GM12878 (cell line): ENCODE measurements at regions not wholly inside any gene's neighbourhood (a gene's known extent, or its start where the extent isn't known, plus 50 kb on each side); places are given as distances from the start of the nearest gene placed in this dataset.

Experiments
- ATAC-seq: fragments of 200-7000 bp; cut with Tn5 transposase; 3 replicates; pipeline ENCODE4 v1.9.1; 2020; ENCODE audit warnings: mild to moderate bottlenecking, moderate library complexity
- BruUV-seq: library from RNA; stranded (reverse); fragments of 400-500 nt; replicated peaks from 2 replicates; lab custom pipeline; 2021; lab: Mats Ljungman, UMichigan
- CTCF ChIA-PET: fragments of 300-600 bp; sonication (Branson Sonifier 250); formaldehyde crosslinking; extraction: SDS; loops from one replicate; lab custom pipeline; 2021; ENCODE audit warnings: inconsistent platforms; lab: Yijun Ruan, JAX
- POLR2A ChIA-PET: fragments of 350-600 bp; formaldehyde crosslinking; extraction: SDS; loops from one replicate; lab custom pipeline; 2021; ENCODE audit warnings: inconsistent platforms; lab: Charles Lee
- RAD21 ChIA-PET: fragments of 300-600 bp; sonication (Branson Sonifier 250); formaldehyde crosslinking; loops from one replicate; lab custom pipeline; 2023; ENCODE audit warnings: antibody characterized with exemption; ENCODE audit not compliant: unreplicated experiment; lab: Charles Lee
- SMC1A ChIA-PET: fragments of 300-600 bp; sonication (Branson Sonifier 250); formaldehyde crosslinking; loops from one replicate; lab custom pipeline; 2023; ENCODE audit not compliant: unreplicated experiment, uncharacterized antibody; lab: Charles Lee
- DNase-seq: peaks from one replicate; pipeline ENCODE4 v3.0.0-alpha.2; 2011; ENCODE audit warnings: low read depth, low spot score
- FAIRE-seq: peaks from 3 replicates; lab custom pipeline; 2011; peaks lifted over from hg19 to GRCh38; lab: Jason Lieb, UNC
- H2AFZ ChIP-seq: 2 replicates; pipeline ENCODE4 v1.6.0; 2011; ENCODE audit warnings: low read depth, low read length, control low read depth; ENCODE audit not compliant: control insufficient read depth
- H3K27ac ChIP-seq: 2 replicates; pipeline ENCODE4 v1.5.1; 2011; ENCODE audit warnings: control low read depth; ENCODE audit not compliant: control insufficient read depth, insufficient read depth
- H3K27me3 ChIP-seq, 2 experiments: replicated peaks in 1 of 2; 2 replicates each; pipeline versions ENCODE4 v1.6.0 to v1.6.1; 2011; ENCODE audit warnings: low read length in 1 of 2; ENCODE audit not compliant: control insufficient read depth in 2 of 2, insufficient read depth in 2 of 2
- H3K36me3 ChIP-seq, 2 experiments: 2 replicates each; pipeline ENCODE4 v1.5.1; 2011; ENCODE audit warnings: low read length in 1 of 2; ENCODE audit not compliant: control insufficient read depth in 2 of 2, insufficient read depth in 2 of 2
- H3K4me1 ChIP-seq: 2 replicates; pipeline ENCODE4 v1.6.1; 2011; ENCODE audit warnings: mild to moderate bottlenecking, low read length, moderate library complexity, mixed read lengths; ENCODE audit not compliant: control insufficient read depth, insufficient read depth
- H3K4me2 ChIP-seq: 2 replicates; pipeline ENCODE4 v1.6.0; 2011; ENCODE audit warnings: control low read depth; ENCODE audit not compliant: control insufficient read depth, insufficient read depth
- H3K4me3 ChIP-seq: fragments of 200-600 bp; sonication (generic); 2 replicates; pipeline ENCODE4 v1.5.1; 2016
- H3K79me2 ChIP-seq: 2 replicates; pipeline ENCODE4 v1.6.0; 2011; ENCODE audit warnings: low read length; ENCODE audit not compliant: control insufficient read depth, insufficient read depth
- H3K9ac ChIP-seq: 2 replicates; pipeline ENCODE4 v1.8.0; 2011; ENCODE audit warnings: low read length, control low read depth, mixed read lengths; ENCODE audit not compliant: control insufficient read depth, insufficient read depth
- H3K9me3 ChIP-seq: replicated peaks from 3 replicates; pipeline ENCODE4 v1.5.1; 2011; ENCODE audit warnings: mild to moderate bottlenecking, low read length; ENCODE audit not compliant: control insufficient read depth, insufficient read depth
- H4K20me1 ChIP-seq: 2 replicates; pipeline ENCODE4 v1.6.0; 2011; ENCODE audit not compliant: control insufficient read depth, insufficient read depth
- ASH2L ChIP-seq: fragments of 300-600, 200-600 bp; sonication (generic); IDR thresholded peaks from 2 replicates; pipeline ENCODE4 v1.6.1; 2017; ENCODE audit warnings: low read depth, mild to moderate bottlenecking, borderline replicate concordance
- E4F1 ChIP-seq: fragments of 450-650 bp; IDR thresholded peaks from 2 replicates; pipeline ENCODE4 v1.6.1; 2018; ENCODE audit warnings: borderline replicate concordance, mild to moderate bottlenecking; ENCODE audit not compliant: partially characterized antibody
- JUNB ChIP-seq: IDR thresholded peaks from 2 replicates; pipeline ENCODE4 v1.6.1; 2016; ENCODE audit warnings: antibody characterized with exemption, mild to moderate bottlenecking
- KAT2A ChIP-seq: conservative IDR thresholded peaks from 2 replicates; pipeline ENCODE4 v1.6.1; 2011; ENCODE audit warnings: low read depth, low read length; ENCODE audit not compliant: control insufficient read depth
- MTA2 ChIP-seq: fragments of 450-650 bp; IDR thresholded peaks from 2 replicates; pipeline ENCODE4 v1.6.1; 2016; ENCODE audit warnings: low read depth, mild to moderate bottlenecking, moderate library complexity
- PKNOX1 ChIP-seq: fragments of 450-650 bp; IDR thresholded peaks from 2 replicates; pipeline ENCODE4 v1.6.1; 2016; ENCODE audit warnings: mild to moderate bottlenecking
- POLR2A ChIP-seq: IDR thresholded peaks from 2 replicates; pipeline ENCODE4 v1.6.1; 2011; ENCODE audit warnings: low read depth, mild to moderate bottlenecking, low read length
- RAD21 ChIP-seq: IDR thresholded peaks from 2 replicates; pipeline ENCODE4 v1.6.1; 2011; ENCODE audit warnings: mild to moderate bottlenecking, low read depth, low read length, moderate library complexity; ENCODE audit not compliant: insufficient read depth
- RELA ChIP-seq: fragments of 450-650 bp; IDR thresholded peaks from 2 replicates; pipeline ENCODE4 v1.8.0; 2014; ENCODE audit warnings: borderline replicate concordance; ENCODE audit not compliant: partially characterized antibody
- SIX5 ChIP-seq: IDR thresholded peaks from 2 replicates; pipeline ENCODE4 v1.6.1; 2011; ENCODE audit warnings: mild to moderate bottlenecking, low read depth, low read length, moderate library complexity; ENCODE audit not compliant: severe bottlenecking
- SKIL ChIP-seq: fragments of 450-650 bp; IDR thresholded peaks from 2 replicates; pipeline ENCODE4 v1.6.1; 2017; ENCODE audit warnings: mild to moderate bottlenecking, low read depth, inconsistent platforms; ENCODE audit not compliant: poor library complexity, severe bottlenecking
- SMAD5 ChIP-seq: IDR thresholded peaks from 2 replicates; pipeline ENCODE4 v1.6.1; 2016; ENCODE audit warnings: antibody characterized with exemption, low read depth
- SPI1 ChIP-seq: IDR thresholded peaks from 2 replicates; pipeline ENCODE4 v1.6.1; 2011; ENCODE audit warnings: low read depth, mild to moderate bottlenecking, low read length, moderate library complexity, borderline replicate concordance; ENCODE audit not compliant: insufficient read depth
- STAT1 ChIP-seq: fragments of 450-650 bp; conservative IDR thresholded peaks from 2 replicates; pipeline ENCODE4 v1.6.1; 2014; ENCODE audit warnings: antibody characterized with exemption, mild to moderate bottlenecking
- SUZ12 ChIP-seq: fragments of 200-600 bp; sonication (generic); IDR thresholded peaks from one replicate; pipeline ENCODE4 v1.6.1; 2018; ENCODE audit warnings: antibody characterized with exemption, mild to moderate bottlenecking; ENCODE audit not compliant: unreplicated experiment
- TCF7 ChIP-seq: IDR thresholded peaks from 2 replicates; pipeline ENCODE4 v1.6.1; 2014; ENCODE audit warnings: antibody characterized with exemption, borderline replicate concordance
- USF2 ChIP-seq: IDR thresholded peaks from 2 replicates; pipeline ENCODE4 v1.6.1; 2011; ENCODE audit warnings: low read depth, low read length, improper control_type of control experiment, borderline replicate concordance
- WGBS: methylation state at CpG from one replicate; pipeline ENCODE4 v1.1.6; 2016; ENCODE audit warnings: low lambda C conversion rate; ENCODE audit not compliant: insufficient replicate concordance, insufficient coverage; ENCODE audit errors: missing lambda C conversion rate; 5-methylcytosine and 5-hydroxymethylcytosine counted together
- in situ Hi-C: fragments of 300-500 bp; cut with MboI; formaldehyde crosslinking; loops from 9 replicates; pipeline ENCODE4 v1.14.3; 2018; ENCODE audit warnings: mixed read lengths
- intact Hi-C: fragments of 100-400 bp; cut with micrococcal nuclease; formaldehyde crosslinking; loops from one replicate; pipeline ENCODE4 v1.14.2; 2022; ENCODE audit not compliant: unreplicated experiment

- TF ChIP-seq STAT1, result no peak
- TF ChIP-seq JUNB, result no peak
- no peak for TF ChIP-seq MTA2
These were observed 118.0 kb upstream of the ATP10A start (continued) for GRCh38 chr15:25981114-25981513.

GRCh38 chr15:25972141-25972675 is 109.1 kb upstream of the ATP10A start:
- Histone ChIP-seq H3K4me1 (no peaks in the 10 kb centered on the region), H2AFZ (no peak overlapping the region), H3K27me3 (no peaks in the 10 kb centered on the region), H4K20me1 (no peaks in the 10 kb centered on the region), H3K9me3 (no peaks in the 10 kb centered on the region; the same call in 2 of the 3 replicates), H3K4me2 (no peak overlapping the region), H3K9ac (no peak overlapping the region), H3K79me2 (no peaks in the 10 kb centered on the region), H3K36me3 (no peaks in the 10 kb centered on the region), H3K4me3 (no peak overlapping the region), H3K27ac (no peak overlapping the region)
- RAD21 ChIA-PET, result no interaction called here
- no peak for ATAC-seq
- 38% methylated on average over 4 of the region's 4 CpGs for WGBS
- in situ Hi-C loops (no loop called here), intact Hi-C loops (no loop called here)
- POLR2A ChIA-PET, result no interaction called here
- no TSS peak for BruUV-seq
- SMC1A ChIA-PET, result no interaction called here
- DNase-seq, result no peak
- FAIRE-seq, result no peak
- CTCF ChIA-PET, result no interaction called here
- TF ChIP-seq SIX5 (no peak), SKIL (no peak), RAD21 (no peak), KAT2A (no peak), POLR2A (no peak), SPI1 (no peak), E4F1 (no peak), PKNOX1 (no peak), ASH2L (no peak), SMAD5 (no peak), RELA (no peak), TCF7 (no peak), SUZ12 (no peak), USF2 (no peak)
